ENCODE measurements at regions not wholly inside any gene's neighbourhood (a gene's known extent, or its start where the extent isn't known, plus 50 kb on each side); places are given as distances from the start of the nearest gene placed in this dataset.

DNA sequence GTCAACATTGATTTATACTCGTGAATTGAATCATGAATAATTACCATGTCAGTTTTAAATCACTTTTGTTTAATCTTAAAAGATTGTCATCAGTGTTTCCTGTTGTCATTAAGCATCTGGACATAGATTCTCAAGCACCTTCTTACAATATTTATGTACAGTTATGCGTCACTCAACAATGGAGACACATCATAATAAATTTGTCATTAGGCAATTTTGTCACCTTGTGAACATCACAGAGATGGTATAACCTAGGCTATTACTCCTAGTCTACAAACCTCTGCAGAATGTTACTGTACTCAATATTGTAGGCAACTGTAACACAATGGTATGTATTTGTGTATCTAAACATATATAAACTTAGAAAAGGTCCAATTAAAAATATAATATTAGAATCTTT, 2130.9 kb upstream of the PCDH20 start:
- TF ChIP-seq EP300 (IDR thresholded peaks at IDR 0.05; ENCODE audit: borderline replicate concordance) (no peak), CEBPB (IDR thresholded peaks at IDR 0.05) (no peak)

DNA sequence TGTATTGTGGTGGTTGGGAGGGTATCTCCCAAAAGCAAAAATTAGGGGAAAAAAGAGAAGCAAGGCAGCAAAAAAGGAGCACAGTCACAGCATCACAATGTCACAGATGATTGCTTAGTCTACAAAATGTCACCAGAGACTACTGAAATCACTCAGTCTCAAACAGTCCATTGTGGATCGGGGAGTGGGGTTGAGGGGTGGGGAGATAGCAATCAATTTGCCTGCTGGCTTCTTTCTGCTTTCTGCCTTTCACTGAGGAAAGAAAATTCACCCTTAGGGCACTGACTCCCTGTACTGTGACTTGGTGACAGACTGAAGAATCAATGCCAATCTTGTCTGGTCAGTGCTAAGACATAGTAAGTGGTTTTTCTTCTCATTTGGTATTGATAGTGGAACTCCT, 2127.1 kb upstream of the PCDH20 start:
- TF ChIP-seq FOXM1 (IDR thresholded peaks at IDR 0.05; ENCODE audit: borderline replicate concordance, low read depth), result no peak
- TF ChIP-seq, protein P1, sequence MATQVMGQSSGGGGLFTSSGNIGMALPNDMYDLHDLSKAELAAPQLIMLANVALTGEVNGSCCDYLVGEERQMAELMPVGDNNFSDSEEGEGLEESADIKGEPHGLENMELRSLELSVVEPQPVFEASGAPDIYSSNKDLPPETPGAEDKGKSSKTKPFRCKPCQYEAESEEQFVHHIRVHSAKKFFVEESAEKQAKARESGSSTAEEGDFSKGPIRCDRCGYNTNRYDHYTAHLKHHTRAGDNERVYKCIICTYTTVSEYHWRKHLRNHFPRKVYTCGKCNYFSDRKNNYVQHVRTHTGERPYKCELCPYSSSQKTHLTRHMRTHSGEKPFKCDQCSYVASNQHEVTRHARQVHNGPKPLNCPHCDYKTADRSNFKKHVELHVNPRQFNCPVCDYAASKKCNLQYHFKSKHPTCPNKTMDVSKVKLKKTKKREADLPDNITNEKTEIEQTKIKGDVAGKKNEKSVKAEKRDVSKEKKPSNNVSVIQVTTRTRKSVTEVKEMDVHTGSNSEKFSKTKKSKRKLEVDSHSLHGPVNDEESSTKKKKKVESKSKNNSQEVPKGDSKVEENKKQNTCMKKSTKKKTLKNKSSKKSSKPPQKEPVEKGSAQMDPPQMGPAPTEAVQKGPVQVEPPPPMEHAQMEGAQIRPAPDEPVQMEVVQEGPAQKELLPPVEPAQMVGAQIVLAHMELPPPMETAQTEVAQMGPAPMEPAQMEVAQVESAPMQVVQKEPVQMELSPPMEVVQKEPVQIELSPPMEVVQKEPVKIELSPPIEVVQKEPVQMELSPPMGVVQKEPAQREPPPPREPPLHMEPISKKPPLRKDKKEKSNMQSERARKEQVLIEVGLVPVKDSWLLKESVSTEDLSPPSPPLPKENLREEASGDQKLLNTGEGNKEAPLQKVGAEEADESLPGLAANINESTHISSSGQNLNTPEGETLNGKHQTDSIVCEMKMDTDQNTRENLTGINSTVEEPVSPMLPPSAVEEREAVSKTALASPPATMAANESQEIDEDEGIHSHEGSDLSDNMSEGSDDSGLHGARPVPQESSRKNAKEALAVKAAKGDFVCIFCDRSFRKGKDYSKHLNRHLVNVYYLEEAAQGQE (IDR thresholded peaks at IDR 0.05; ENCODE audit: low read depth), result no peak
- no peak for TF ChIP-seq TEAD4 (IDR thresholded peaks at IDR 0.05)

DNA sequence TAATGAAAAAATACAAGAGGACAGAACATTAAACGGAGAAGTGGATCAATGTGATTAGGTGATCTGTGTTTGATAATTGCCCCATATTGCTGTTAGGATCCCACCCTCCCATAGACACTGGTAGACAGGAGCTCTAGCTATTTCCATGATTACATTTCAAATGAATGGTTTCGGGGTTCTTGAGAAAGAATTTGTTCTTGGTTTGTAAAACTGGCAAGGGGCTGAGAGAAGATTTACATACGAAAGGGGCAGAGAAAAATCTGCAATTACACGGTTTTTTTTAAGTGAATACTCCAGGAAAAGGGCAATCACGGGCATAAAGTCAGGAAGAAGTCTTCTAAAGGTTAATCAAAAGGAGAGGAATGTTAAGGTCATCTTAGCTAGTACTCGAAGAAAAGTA, 2125.7 kb upstream of the PCDH20 start:
- TF ChIP-seq, protein P1 (IDR thresholded peaks at IDR 0.05; ENCODE audit: low read depth), result no peak
- no peak for TF ChIP-seq CEBPB (IDR thresholded peaks at IDR 0.05)
- TF ChIP-seq YY1 (IDR thresholded peaks at IDR 0.05; ENCODE audit: low read depth), result no peak
- TF ChIP-seq TEAD4 (IDR thresholded peaks at IDR 0.05), result no peak
- no peak for TF ChIP-seq RAD21 (IDR thresholded peaks at IDR 0.05; ENCODE audit: low read depth)
- TF ChIP-seq, protein P2, sequence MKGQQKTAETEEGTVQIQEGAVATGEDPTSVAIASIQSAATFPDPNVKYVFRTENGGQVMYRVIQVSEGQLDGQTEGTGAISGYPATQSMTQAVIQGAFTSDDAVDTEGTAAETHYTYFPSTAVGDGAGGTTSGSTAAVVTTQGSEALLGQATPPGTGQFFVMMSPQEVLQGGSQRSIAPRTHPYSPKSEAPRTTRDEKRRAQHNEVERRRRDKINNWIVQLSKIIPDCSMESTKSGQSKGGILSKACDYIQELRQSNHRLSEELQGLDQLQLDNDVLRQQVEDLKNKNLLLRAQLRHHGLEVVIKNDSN (IDR thresholded peaks at IDR 0.05), result no peak
- no peak for TF ChIP-seq CREB1 (IDR thresholded peaks at IDR 0.05; ENCODE audit: low read depth)
- TF ChIP-seq TAF1 (IDR thresholded peaks at IDR 0.05; ENCODE audit: low read depth), result no peak
- no peak for TF ChIP-seq TCF12 (IDR thresholded peaks at IDR 0.05; ENCODE audit: low read depth)
- no peak for TF ChIP-seq NFIC (IDR thresholded peaks at IDR 0.05)
- TF ChIP-seq FOXM1 (IDR thresholded peaks at IDR 0.05; ENCODE audit: borderline replicate concordance, low read depth), result no peak
- TF ChIP-seq, protein P3, sequence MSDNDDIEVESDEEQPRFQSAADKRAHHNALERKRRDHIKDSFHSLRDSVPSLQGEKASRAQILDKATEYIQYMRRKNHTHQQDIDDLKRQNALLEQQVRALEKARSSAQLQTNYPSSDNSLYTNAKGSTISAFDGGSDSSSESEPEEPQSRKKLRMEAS (IDR thresholded peaks at IDR 0.05), result no peak
- no peak for TF ChIP-seq EP300 (IDR thresholded peaks at IDR 0.05; ENCODE audit: borderline replicate concordance)
- no peak for TF ChIP-seq ZBTB7A (IDR thresholded peaks at IDR 0.05; ENCODE audit: low read depth)
- TF ChIP-seq EGR1 (IDR thresholded peaks at IDR 0.05), result no peak

DNA sequence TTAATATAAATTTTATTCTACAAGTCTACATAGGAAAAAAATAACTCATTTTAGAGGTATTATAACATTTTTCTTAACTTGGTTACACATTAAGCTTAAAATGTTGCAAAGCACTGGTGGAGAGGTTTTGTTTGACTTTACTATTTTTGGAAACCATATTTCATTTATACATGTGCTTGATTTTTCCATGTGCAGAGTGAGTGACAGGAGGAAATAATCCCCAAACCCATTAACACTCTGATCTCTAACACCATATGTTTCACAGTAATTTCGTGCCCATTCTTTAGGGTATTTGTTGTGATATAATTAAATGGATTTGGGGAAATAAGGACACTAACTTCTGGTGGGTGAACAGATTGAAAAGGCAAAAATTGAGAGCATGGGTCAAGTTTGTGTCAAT, 2124.4 kb upstream of the PCDH20 start:
- TF ChIP-seq ZBTB7A (IDR thresholded peaks at IDR 0.05; ENCODE audit: low read depth), result no peak
- TF ChIP-seq TCF12 (IDR thresholded peaks at IDR 0.05; ENCODE audit: low read depth), result no peak

DNA sequence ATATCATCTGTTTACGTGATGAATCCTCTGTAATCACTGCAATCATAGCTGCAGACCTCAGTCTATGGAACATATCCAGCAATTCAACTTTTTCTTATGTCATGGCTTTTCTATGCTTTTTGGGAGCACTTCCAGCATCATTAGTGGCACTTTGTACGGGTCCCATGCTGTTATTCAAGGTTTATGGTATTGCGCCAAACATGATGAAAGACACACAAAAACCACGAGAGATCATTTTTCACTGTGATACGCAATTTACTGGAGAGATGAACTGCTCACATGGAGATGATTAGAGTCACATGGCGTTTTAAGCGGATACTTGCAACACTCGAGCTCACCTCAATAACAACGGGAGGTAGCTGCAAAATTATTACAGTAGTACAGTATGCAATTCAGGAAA, 2101.7 kb upstream of the PCDH20 start:
- TF ChIP-seq EP300 (IDR thresholded peaks at IDR 0.05; ENCODE audit: borderline replicate concordance) (peak; percentile 28; the same call in 1 of the 2 replicates), ZBTB7A (IDR thresholded peaks at IDR 0.05; ENCODE audit: low read depth) (no peak), NFIC (IDR thresholded peaks at IDR 0.05) (peak; percentile 63), EGR1 (IDR thresholded peaks at IDR 0.05) (no peak), CEBPB (IDR thresholded peaks at IDR 0.05) (peak; percentile 58), TAF1 (IDR thresholded peaks at IDR 0.05; ENCODE audit: low read depth) (no peak), CREB1 (IDR thresholded peaks at IDR 0.05; ENCODE audit: low read depth) (no peak), RAD21 (IDR thresholded peaks at IDR 0.05; ENCODE audit: low read depth) (no peak), TCF12 (IDR thresholded peaks at IDR 0.05; ENCODE audit: low read depth) (peak; percentile 43; the same call in 1 of the 2 replicates), TEAD4 (IDR thresholded peaks at IDR 0.05) (peak; percentile 30; the same call in 1 of the 2 replicates)
- TF ChIP-seq, protein P2 (IDR thresholded peaks at IDR 0.05), result peak; percentile 63
- TF ChIP-seq, protein P3 (IDR thresholded peaks at IDR 0.05), result no peak

DNA sequence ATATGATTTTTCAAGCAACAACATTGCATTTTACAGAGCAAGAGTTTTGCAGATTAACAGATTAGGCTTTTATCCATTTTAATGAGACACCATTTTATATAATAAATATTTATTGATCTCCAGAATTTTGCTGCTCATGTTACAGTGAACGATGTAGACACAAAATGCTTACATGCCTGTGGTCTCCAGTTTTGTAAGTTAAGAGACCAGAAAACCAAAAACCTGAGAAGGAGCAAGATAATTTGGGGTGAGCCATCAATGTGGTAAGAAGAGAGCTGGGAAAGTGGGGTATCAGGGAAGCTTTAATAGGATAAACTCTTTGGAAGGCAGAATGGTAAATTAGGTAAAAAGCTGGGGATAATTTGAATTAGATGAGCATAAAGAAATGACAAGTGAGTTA, 2100.5 kb upstream of the PCDH20 start:
- TF ChIP-seq ZBTB7A (IDR thresholded peaks at IDR 0.05; ENCODE audit: low read depth), result no peak
- TF ChIP-seq TCF12 (IDR thresholded peaks at IDR 0.05; ENCODE audit: low read depth), result no peak
- TF ChIP-seq, protein P2 (IDR thresholded peaks at IDR 0.05), result no peak
- TF ChIP-seq, protein P3 (IDR thresholded peaks at IDR 0.05), result no peak
- TF ChIP-seq EGR1 (IDR thresholded peaks at IDR 0.05), result no peak
- no peak for TF ChIP-seq YY1 (IDR thresholded peaks at IDR 0.05; ENCODE audit: low read depth)
- no peak for TF ChIP-seq EP300 (IDR thresholded peaks at IDR 0.05; ENCODE audit: borderline replicate concordance)
- TF ChIP-seq, protein P1 (IDR thresholded peaks at IDR 0.05; ENCODE audit: low read depth), result no peak
- TF ChIP-seq RAD21 (IDR thresholded peaks at IDR 0.05; ENCODE audit: low read depth), result no peak
- TF ChIP-seq NFIC (IDR thresholded peaks at IDR 0.05), result no peak
- no peak for TF ChIP-seq FOXM1 (IDR thresholded peaks at IDR 0.05; ENCODE audit: borderline replicate concordance, low read depth)
- TF ChIP-seq CREB1 (IDR thresholded peaks at IDR 0.05; ENCODE audit: low read depth), result no peak
- no peak for TF ChIP-seq TEAD4 (IDR thresholded peaks at IDR 0.05)
- no peak for TF ChIP-seq CEBPB (IDR thresholded peaks at IDR 0.05)
